LHCN-M2 (cell line): ENCODE measurements at regions not wholly inside any gene's neighbourhood (a gene's known extent, or its start where the extent isn't known, plus 50 kb on each side); places are given as distances from the start of the nearest gene placed in this dataset.

Experiments used
- DNase-seq: peaks from one replicate; pipeline ENCODE4 v3.0.0-alpha.2; 2012; ENCODE audit warnings: low read depth

- DNase-seq: peak; percentile 73
These were observed 193.4 kb downstream of the FOXL1 start for GRCh38 chr16:86771506-86772460.

DNA sequence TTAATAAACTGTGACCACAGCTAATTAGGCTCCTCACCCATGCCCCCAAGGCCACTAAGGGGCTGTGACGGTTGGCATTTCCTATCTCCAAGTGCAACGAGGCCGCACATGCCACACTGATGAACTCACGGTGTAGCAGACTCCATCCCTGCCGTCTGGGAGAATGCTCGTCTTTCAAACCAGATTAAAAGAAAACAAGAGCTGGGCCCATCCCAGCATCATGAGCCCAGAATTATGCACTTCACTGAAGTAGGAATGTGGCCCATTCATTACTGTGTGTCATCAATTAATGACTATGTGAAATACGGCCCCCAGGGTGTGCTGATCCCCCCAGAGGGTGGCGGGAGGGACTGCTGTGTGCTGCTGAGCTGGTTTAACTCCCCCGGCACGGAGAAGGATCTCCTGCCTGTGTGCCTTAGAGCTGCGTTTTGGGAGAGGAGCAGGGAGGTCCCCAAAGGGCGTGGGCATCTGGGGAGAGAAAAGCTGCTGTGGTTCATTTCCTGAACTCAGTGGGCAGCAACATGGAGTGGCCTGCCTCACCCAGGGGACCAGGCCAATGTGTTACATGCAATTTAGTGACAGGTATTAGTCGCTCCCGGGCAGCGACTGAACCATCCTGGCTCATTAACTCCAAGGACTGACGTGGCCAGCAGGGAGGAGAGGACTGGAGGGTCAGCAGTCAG is 194.5 kb downstream of the FOXL1 start:
- DNase-seq: peak; percentile 73

DNA sequence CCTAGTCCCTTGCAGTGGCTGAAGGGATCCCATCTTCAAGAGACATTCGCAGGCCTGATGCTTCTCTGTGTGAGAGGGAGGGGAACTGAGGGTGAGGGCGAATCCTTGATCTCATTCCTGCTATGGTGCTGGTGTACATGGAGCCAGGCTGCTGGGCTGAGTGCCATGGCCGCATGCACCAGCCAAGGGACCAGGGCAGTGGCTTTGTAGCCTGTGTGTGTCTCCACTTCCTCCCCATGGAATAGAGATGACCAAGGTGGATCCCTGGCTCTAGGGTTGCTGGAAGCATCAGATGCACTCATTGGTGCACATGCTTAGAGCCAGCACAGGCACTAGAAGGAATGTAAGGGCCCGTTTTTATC is 195.0 kb downstream of the FOXL1 start:
- no peak for DNase-seq

GRCh38 chr16:86774931-86775330 is 196.6 kb downstream of the FOXL1 start:
- no peak for DNase-seq

GRCh38 chr16:86775511-86775921 is 197.2 kb downstream of the FOXL1 start:
- no peak for DNase-seq

- no peak for DNase-seq
These were observed 199.1 kb downstream of the FOXL1 start for GRCh38 chr16:86777381-86777946.

DNA sequence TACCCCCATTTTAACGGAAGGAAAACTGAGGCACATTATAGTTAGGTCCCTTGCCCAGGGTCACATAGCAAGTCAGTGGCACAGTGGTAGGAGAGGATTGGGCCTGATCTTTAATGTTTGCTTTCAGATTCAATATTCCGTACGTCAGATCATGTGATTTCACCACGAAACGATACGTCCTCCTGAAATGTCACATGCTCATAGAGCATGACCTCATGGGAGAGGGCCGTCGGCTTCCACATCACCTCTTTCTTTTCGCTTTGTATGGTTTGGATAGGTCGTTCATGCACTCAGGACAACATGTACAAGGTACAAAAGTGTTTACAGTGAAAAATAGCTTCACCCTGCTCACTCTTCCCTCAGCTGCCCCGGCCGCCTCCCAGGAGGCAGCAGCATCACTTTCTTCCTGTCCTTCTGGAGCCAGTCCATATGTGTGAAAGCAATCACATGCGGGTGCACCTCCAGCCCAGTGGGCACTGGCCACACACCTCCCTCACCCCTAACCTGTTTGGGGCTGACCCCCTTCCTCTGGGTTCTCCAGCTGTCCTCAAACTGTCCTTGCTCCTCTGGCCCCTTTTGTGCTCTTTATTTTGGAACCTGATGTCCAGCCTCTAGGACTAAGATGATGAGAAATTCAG is 199.9 kb downstream of the FOXL1 start:
- DNase-seq: no peak

DNA sequence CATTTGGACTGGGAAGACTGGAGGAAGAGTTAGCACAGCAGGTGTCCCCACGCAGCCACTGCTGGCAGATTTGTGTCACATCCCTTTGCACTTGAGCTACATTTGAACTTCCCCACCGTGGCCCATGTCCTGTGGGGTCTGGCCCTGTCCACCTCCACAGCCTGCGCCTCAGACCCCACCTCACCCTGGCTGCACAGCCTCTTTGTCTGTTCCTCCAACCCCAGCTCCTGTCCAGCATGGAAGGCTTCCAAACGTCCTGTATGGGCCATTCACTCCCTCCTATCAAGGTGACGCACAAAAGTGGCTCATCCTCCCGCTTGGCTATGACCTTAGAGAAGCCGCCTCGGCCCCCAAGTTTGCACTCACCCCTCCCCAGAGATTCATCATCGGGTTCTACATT is 200.6 kb downstream of the FOXL1 start:
- DNase-seq: no peak

GRCh38 chr16:86781046-86781445 is 202.7 kb downstream of the FOXL1 start:
- DNase-seq: no peak

GRCh38 chr16:86783636-86784626 is 205.6 kb downstream of the FOXL1 start:
- DNase-seq: peak; percentile 79

GRCh38 chr16:86786338-86786737 is 208.0 kb downstream of the FOXL1 start:
- DNase-seq: no peak

DNA sequence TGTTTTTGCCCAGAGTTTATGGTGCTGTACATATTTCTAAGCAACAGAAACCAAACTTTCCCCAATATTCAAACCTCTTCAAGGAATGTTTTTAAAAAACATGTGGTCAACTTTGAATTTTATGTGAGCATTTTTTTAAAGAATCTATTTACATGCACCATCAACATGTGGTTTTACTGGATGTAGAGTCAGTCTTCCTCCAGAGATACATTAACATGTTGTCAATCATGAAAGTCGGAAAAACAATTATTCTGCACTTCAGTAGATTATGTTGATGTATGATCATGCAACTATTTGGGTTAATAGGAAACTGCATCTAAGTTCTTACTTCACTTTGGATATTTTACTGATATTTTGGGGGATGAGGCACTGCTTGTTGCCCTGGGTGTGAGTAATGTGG is 208.6 kb downstream of the FOXL1 start:
- DNase-seq: no peak

DNA sequence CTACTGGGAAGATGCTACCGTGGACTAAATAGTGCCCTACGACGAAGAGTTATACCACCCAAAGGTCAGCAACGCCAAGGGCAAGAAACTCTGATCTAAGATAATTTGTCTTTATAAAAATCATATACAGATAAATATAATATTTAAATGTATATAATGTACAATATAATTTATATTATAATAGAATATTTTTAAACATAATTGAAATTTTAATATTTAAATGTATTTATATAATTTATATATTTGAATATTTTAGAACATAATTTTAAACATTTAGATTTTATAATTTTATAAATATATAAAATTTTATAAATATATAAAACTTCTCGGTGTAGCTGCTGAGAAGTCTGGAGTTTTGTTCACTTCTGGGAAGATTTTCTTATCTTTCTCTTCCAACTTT is 209.2 kb downstream of the FOXL1 start:
- DNase-seq: no peak

DNA sequence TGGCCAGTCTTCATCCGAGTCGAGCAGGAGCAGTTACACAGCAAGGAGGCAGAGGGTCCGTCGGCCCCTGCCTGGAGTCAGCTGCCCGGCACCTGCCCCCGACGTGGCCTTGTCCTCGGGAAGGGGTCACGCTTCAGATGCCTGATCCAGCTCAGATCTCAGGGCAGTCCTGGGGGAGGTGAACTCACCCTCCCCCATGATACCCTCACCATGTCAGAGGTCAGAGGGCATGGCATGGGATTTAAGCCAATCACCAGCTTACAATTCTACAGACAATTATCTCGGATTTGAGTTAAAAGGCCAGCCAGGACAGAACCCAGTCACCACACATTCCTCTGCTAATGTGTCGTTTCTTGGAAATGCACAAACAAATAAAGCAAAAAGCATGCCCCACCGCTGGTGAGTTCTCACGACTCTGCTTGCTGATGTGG is 211.3 kb downstream of the FOXL1 start:
- DNase-seq: peak; percentile 11

DNA sequence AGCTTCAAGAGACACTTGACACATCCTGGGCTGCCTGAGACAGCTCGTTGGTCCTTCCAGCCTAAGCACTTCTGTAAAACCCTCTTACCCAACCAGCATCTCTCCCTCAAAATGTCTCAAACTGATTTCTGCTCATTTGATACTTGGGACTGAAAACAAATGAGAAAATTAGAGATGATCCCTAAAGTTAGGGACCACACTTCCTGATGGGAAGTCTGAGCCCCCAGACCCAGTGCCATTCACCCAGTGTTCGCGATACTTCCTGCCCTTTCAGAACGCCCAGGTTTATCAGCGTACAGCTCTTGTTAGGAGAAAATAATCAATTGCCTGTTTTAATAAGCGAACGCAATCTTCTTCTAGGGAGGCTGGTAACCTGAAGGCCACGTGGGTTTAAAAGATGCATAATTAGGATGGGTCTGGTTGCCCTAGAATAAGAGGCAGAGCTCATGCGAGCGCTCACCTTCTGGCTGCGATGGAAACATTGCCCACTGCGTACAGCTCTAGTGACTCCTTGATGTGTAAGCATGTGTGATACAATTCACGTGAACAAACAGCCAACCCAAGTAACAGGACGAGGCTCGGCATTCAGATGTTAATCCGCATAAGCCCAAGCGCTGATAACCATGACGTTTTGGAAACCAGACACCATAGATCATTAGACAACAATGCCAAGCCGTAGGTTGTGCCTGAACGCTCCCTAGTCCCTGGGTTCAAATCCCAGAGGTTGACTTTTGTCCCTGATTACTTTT is 213.1 kb downstream of the FOXL1 start:
- DNase-seq: no peak

- DNase-seq: no peak
These were observed 216.0 kb downstream of the FOXL1 start for GRCh38 chr16:86794216-86794864.

- no peak for DNase-seq
These were observed 219.4 kb downstream of the FOXL1 start for GRCh38 chr16:86797700-86798099.

- DNase-seq: no peak
These were observed 220.1 kb downstream of the FOXL1 start for GRCh38 chr16:86798247-86799041.

- no peak for DNase-seq
These were observed 221.0 kb downstream of the FOXL1 start for GRCh38 chr16:86799367-86799766.
